Right lobe of liver (tissue), 6 donors: ENCODE measurements at regions not wholly inside any gene's neighbourhood (a gene's known extent, or its start where the extent isn't known, plus 50 kb on each side); places are given as distances from the start of the nearest gene placed in this dataset.

ENCODE experiments used
- ATAC-seq, 4 donors: fragments of 200-7000 bp; cut with Tn5 transposase; one replicate each; pipeline ENCODE4 v1.9.1; 2020; ENCODE audit warnings: mild to moderate bottlenecking in 4 of 4, moderate library complexity in 4 of 4
- DNase-seq, 3 donors: peaks; one replicate each; pipeline ENCODE4 v3.0.0-alpha.2; 2020
- H3K27ac ChIP-seq, 3 donors: fragments of 200-600 bp; one replicate each; pipeline ENCODE4 v1.8.0; 2022
- H3K27me3 ChIP-seq, 2 donors: fragments of 200-600 bp; one replicate each; pipeline ENCODE4 v1.8.0; 2022
- H3K36me3 ChIP-seq, 4 donors: fragments of 200-600 bp; sonication (generic) in 1 of 4; one replicate each; pipeline versions ENCODE4 v1.5.1 to v1.8.0; 2017 to 2022; ENCODE audit warnings: control low read depth in 1 of 4
- H3K4me1 ChIP-seq, 4 donors: fragments of 200-600 bp; sonication (generic) in 1 of 4; one replicate each; pipeline versions ENCODE4 v1.5.1 to v1.8.0; 2017 to 2022; ENCODE audit warnings: control low read depth in 1 of 4
- H3K4me3 ChIP-seq, 3 donors: fragments of 200-600 bp; one replicate each; pipeline ENCODE4 v1.8.0; 2022
- H3K9me3 ChIP-seq, 4 donors: fragments of 200-600 bp; sonication (generic) in 1 of 4; one replicate each; pipeline versions ENCODE4 v1.5.1 to v1.8.0; 2017 to 2022; ENCODE audit warnings: control low read depth in 1 of 4
- POLR2A ChIP-seq: fragments of 450-650 bp; IDR thresholded peaks from one replicate; pipeline ENCODE4 v1.6.1; 2017; ENCODE audit warnings: antibody characterized with exemption, mild to moderate bottlenecking
- WGBS: methylation state at CpG from one replicate; pipeline ENCODE4 v1.1.6; 2018; ENCODE audit warnings: low coverage, low lambda C conversion rate; ENCODE audit not compliant: insufficient coverage; ENCODE audit errors: missing lambda C conversion rate; 5-methylcytosine and 5-hydroxymethylcytosine counted together
- intact Hi-C, 2 donors: fragments of 100-400 bp; cut with DNase I; formaldehyde crosslinking; loops; one replicate each; pipeline versions ENCODE4 v1.11.2 to v1.14.1; 2022
- TF ChIP-seq, protein P1 (sequence below), 4 donors: fragments of 200-600 bp in 3 of 4; fragments of 450-650 bp in 1 of 4; IDR thresholded peaks; one replicate each; pipeline versions ENCODE4 v1.5.1 to v1.8.0; 2016 to 2022; ENCODE audit warnings: antibody characterized with exemption in 4 of 4, mild to moderate bottlenecking in 2 of 4
- donor health status: DM: no; HTN: yes; CAD: no.
- donor health status: DM: no; HTN: no; CAD: no.
- donor health status: DM: no; HTN: no; CAD: no.
- donor health status: DM: no; HTN: yes; CAD: no.
- donor health status: DM: no; HTN: yes; CAD: no.

GRCh38 chr2:139480161-139480650 lies 700.0 kb upstream of the NXPH2 start:
- ATAC-seq, result no peak
- Histone ChIP-seq H3K27me3 (no peaks in the 10 kb centered on the region), H3K4me1 (no peaks in the 10 kb centered on the region), H3K4me3 (no peak overlapping the region), H3K27ac (no peak overlapping the region), H3K9me3 (no peaks in the 10 kb centered on the region), H3K36me3 (no peaks in the 10 kb centered on the region)
- DNase-seq, result no peak
- intact Hi-C loops, result no loop called here
- 57% methylated on average over 3 of the region's 3 CpGs for WGBS
- TF ChIP-seq POLR2A, result no peak
- TF ChIP-seq, protein P1, sequence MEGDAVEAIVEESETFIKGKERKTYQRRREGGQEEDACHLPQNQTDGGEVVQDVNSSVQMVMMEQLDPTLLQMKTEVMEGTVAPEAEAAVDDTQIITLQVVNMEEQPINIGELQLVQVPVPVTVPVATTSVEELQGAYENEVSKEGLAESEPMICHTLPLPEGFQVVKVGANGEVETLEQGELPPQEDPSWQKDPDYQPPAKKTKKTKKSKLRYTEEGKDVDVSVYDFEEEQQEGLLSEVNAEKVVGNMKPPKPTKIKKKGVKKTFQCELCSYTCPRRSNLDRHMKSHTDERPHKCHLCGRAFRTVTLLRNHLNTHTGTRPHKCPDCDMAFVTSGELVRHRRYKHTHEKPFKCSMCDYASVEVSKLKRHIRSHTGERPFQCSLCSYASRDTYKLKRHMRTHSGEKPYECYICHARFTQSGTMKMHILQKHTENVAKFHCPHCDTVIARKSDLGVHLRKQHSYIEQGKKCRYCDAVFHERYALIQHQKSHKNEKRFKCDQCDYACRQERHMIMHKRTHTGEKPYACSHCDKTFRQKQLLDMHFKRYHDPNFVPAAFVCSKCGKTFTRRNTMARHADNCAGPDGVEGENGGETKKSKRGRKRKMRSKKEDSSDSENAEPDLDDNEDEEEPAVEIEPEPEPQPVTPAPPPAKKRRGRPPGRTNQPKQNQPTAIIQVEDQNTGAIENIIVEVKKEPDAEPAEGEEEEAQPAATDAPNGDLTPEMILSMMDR (IDR thresholded peaks at IDR 0.05), result no peak

DNA sequence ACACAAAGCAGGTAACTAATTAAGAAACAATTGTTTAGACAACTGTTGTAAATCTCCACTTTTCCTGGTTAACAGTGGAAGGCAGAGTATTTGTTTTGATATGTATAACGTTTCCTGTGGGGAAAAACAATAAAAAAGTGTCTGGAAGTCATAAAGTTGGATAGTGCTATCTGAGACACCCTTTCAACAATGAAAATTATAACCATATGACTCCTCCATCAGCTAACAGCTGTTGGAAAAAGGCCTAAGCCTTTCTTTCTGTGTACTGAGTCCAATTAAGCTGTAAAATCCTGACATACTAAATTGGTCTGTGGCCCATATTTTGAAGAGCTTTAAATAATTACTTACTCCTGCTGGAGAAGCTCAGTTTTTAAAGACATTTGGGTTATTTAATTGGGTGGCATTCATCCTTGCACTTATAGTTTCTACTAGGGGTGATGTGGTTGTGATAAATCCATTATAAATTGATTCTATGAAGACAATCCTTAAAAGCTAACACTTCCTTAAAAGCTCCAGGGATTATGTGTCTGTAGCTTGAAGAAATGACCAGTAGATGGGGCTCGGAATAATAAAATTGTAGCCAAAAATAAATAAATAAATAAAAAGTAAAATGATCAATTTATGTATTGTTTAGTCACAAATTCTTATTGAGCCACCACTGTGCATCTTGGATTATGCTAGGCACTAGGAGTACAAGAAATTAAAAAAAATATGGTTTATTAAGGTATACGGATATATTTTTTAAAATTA lies 698.1 kb upstream of the NXPH2 start:
- 43% methylated on average over 3 of the region's 3 CpGs for WGBS
- no peak for DNase-seq
- no peak overlapping the region for H3K27ac ChIP-seq
- no peaks in the 10 kb centered on the region for H3K4me1 ChIP-seq
- no peaks in the 10 kb centered on the region for H3K27me3 ChIP-seq
- intact Hi-C loops, result no loop called here
- no peaks in the 10 kb centered on the region for H3K9me3 ChIP-seq
- no peaks in the 10 kb centered on the region for H3K36me3 ChIP-seq
- TF ChIP-seq, protein P1 (IDR thresholded peaks at IDR 0.05), result no peak
- no peak for TF ChIP-seq POLR2A
- no peak overlapping the region for H3K4me3 ChIP-seq
- ATAC-seq, result no peak

GRCh38 chr2:139477618-139478017 lies 697.4 kb upstream of the NXPH2 start:
- no peak overlapping the region for H3K27ac ChIP-seq
- TF ChIP-seq, protein P1 (IDR thresholded peaks at IDR 0.05), result no peak
- TF ChIP-seq POLR2A, result no peak
- H3K9me3 ChIP-seq, result no peaks in the 10 kb centered on the region
- WGBS, result 81% methylated on average over 8 of the region's 8 CpGs
- no peaks in the 10 kb centered on the region for H3K4me1 ChIP-seq
- ATAC-seq, result no peak
- no peaks in the 10 kb centered on the region for H3K27me3 ChIP-seq
- H3K36me3 ChIP-seq, result no peaks in the 10 kb centered on the region
- no peak for DNase-seq
- intact Hi-C loops, result no loop called here
- H3K4me3 ChIP-seq, result no peak overlapping the region

GRCh38 chr2:139469985-139470384 lies 689.8 kb upstream of the NXPH2 start:
- TF ChIP-seq POLR2A, result no peak
- TF ChIP-seq, protein P1 (IDR thresholded peaks at IDR 0.05), result no peak
- no peaks in the 10 kb centered on the region for H3K9me3 ChIP-seq
- no peak overlapping the region for H3K4me3 ChIP-seq
- ATAC-seq, result no peak
- no peaks in the 10 kb centered on the region for H3K36me3 ChIP-seq
- H3K27ac ChIP-seq, result no peak overlapping the region
- no peaks in the 10 kb centered on the region for H3K4me1 ChIP-seq
- WGBS, result 38% methylated on average over 1 of the region's 1 CpG
- DNase-seq, result no peak
- intact Hi-C loops, result no loop called here
- H3K27me3 ChIP-seq, result no peaks in the 10 kb centered on the region
